ENCODE measurements at regions not wholly inside any gene's neighbourhood (a gene's known extent, or its start where the extent isn't known, plus 50 kb on each side); places are given as distances from the start of the nearest gene placed in this dataset.

GRCh38 chr7:85773116-85773728 is 586.4 kb upstream of the SEMA3D start:
- DNase-seq: no peak

- no peak for DNase-seq
These were observed 584.7 kb upstream of the SEMA3D start for GRCh38 chr7:85771516-85771915.

- no peak for DNase-seq
These were observed 583.5 kb upstream of the SEMA3D start for GRCh38 chr7:85770332-85770731.

- no peak for DNase-seq
These were observed 578.9 kb upstream of the SEMA3D start for GRCh38 chr7:85765698-85766298.

GRCh38 chr7:85764034-85764433 is 577.2 kb upstream of the SEMA3D start:
- no peak for DNase-seq

- DNase-seq: no peak
These were observed 570.5 kb upstream of the SEMA3D start for GRCh38 chr7:85757348-85757747.

- DNase-seq: no peak
These were observed 563.6 kb upstream of the SEMA3D start for GRCh38 chr7:85750454-85750949.

GRCh38 chr7:85749696-85750453 is 563.0 kb upstream of the SEMA3D start:
- DNase-seq: no peak

- DNase-seq: no peak
These were observed 562.0 kb upstream of the SEMA3D start for GRCh38 chr7:85748861-85749260.

GRCh38 chr7:85737426-85737825 is 550.6 kb upstream of the SEMA3D start:
- DNase-seq: no peak

- DNase-seq: no peak
These were observed 549.2 kb upstream of the SEMA3D start for GRCh38 chr7:85736085-85736484.

GRCh38 chr7:85734823-85735222 is 548.0 kb upstream of the SEMA3D start:
- no peak for DNase-seq

- no peak for DNase-seq
These were observed 546.5 kb upstream of the SEMA3D start for GRCh38 chr7:85733169-85733915.

- no peak for DNase-seq
These were observed 543.2 kb upstream of the SEMA3D start for GRCh38 chr7:85730012-85730411.

GRCh38 chr7:85725026-85725425 is 538.2 kb upstream of the SEMA3D start:
- no peak for DNase-seq

GRCh38 chr7:85719981-85720953 is 533.4 kb upstream of the SEMA3D start:
- no peak for DNase-seq

GRCh38 chr7:85716353-85716752 is 529.5 kb upstream of the SEMA3D start:
- no peak for DNase-seq

GRCh38 chr7:85714951-85715350 is 528.1 kb upstream of the SEMA3D start:
- DNase-seq: no peak

GRCh38 chr7:85714043-85714578 is 527.3 kb upstream of the SEMA3D start:
- no peak for DNase-seq

GRCh38 chr7:85713171-85713570 is 526.3 kb upstream of the SEMA3D start:
- DNase-seq: no peak

GRCh38 chr7:85711894-85712293 is 525.0 kb upstream of the SEMA3D start:
- DNase-seq: no peak

- no peak for DNase-seq
These were observed 524.1 kb upstream of the SEMA3D start for GRCh38 chr7:85710960-85711359.
